HG03097 (cell line): ENCODE measurements at regions not wholly inside any gene's neighbourhood (a gene's known extent, or its start where the extent isn't known, plus 50 kb on each side); places are given as distances from the start of the nearest gene placed in this dataset.
"Not testable (repeated sequence)": the region's sequence is repeated elsewhere in the genome, so short reads cannot be mapped to it uniquely, and the experiment has no call there.

Source experiments
- ATAC-seq: cut with Tn5 transposase; IDR thresholded peaks from one replicate; pipeline ENCODE4 v1.9.1; 2021; ENCODE audit not compliant: unreplicated experiment, low FRiP score

DNA sequence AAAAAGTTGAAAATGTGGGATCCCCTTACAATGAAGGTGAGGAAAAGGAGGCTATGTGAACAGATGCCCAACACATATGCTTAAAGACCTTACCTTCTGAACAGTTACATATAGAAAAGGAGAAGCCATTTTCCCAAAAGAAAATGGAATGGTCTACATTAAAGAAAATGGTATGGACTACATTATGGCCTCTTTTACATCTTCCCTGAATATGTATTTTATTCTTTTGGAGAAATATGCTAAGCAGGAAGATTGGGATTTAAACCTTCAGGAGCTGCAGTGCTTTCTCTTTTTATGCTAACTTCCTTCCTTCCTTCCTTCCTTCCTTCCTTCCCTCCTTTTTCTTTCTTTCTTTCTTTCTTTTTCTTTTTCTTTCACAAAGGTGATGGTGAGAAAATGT is 155.4 kb downstream of the SEC23IP start:
- ATAC-seq: no peak

DNA sequence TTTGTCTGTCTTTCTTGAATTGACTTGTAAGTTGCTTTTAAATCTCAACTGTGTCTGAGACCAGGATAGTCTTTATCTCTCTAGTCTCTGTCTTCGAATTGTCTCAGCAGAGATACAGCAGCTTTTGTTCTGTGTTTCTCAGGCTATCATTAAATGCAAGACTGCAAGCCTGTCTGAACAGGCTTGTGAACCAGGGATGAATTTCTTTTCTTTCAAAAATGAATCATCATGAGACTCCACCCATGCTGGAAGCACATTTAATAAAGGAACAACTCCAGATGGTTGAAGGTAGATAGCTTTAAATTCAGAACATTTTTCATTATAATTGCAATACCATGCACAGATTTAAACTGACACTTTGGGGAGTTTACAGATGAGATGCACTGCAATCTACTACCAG is 155.9 kb downstream of the SEC23IP start:
- ATAC-seq: no peak

- ATAC-seq: no peak
These were observed 159.1 kb downstream of the SEC23IP start for GRCh38 chr10:120051671-120052070.

GRCh38 chr10:120052964-120053702 is 160.6 kb downstream of the SEC23IP start:
- ATAC-seq: no peak

GRCh38 chr10:120059790-120060189 is 167.3 kb downstream of the SEC23IP start:
- not testable (repeated sequence) for ATAC-seq

DNA sequence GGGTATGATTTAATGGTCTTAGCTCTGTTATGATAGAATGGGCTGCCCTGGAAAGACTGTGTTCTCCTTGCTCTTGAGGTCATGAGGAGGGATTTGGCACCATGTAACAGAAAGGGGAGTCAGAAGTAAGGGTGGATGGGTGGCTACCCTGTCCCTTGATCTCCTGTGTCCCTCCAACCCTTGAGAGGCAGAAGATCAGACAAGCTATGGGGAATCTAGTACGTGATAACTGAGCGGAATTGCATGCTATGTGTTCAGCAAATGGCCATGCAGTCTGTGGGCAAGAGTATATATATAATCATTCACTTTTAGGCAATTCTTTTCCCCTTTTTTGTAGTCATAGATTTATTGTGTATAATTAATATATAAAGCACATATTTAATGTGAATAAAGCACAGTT is 174.9 kb downstream of the SEC23IP start:
- no peak for ATAC-seq

DNA sequence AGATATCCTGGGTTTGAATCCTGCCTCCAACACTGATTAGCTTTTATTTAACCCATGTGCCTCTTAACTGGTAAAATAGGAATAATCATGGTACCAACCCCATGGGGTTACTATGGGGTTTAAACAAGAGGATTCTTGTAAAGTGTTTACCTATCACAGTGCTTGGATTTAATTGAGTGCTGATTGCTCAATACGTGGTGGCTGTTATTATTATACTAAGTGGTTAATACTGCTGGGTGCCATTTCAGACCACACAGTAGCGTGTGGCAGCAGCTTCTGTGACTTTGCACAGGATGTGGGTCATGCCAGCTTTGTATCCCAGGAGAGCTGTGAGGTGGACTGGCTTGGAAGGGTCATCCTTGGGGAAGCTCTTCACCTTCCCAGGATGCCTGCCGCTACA is 177.2 kb downstream of the SEC23IP start:
- no peak for ATAC-seq

- no peak for ATAC-seq
These were observed 182.8 kb downstream of the SEC23IP start for GRCh38 chr10:120075349-120075748.

GRCh38 chr10:120076996-120077706 is 184.6 kb downstream of the SEC23IP start:
- no peak for ATAC-seq

DNA sequence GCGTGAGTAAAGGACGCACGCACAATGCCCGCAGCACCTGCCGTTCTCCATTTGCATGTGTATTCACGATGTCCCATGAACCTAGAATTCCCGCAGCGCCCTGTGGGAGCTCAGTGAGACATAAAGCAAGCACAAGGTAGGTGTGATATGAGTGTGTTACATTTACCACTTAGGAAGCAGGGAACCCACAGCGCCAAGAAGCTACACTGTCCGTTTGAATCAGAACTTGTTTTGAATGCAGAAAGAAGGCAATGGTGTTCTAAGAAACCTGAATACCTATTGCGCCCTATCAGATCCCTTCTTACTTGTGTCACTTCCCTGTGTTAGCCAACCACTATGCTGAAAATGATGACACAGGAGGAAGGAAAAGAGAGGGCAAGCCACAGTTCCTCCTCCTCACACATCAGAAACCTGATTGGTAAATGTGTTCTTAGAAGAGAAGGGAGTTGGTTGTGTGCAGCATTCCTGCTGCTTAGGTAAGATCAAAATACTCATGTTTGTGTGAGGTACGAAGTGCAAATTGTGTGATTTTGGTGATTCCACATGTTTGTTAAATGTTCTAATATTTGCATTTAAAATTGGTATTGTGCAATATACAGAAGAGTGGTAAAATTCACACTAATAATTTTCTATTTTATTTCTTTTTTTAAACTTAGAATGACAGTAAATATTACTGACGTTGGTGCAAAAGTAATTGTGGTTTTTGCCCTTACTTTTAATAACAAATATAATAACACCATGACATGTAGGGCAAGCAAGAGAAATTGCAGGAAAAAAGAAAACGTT is 185.4 kb downstream of the SEC23IP start:
- ATAC-seq: no peak

DNA sequence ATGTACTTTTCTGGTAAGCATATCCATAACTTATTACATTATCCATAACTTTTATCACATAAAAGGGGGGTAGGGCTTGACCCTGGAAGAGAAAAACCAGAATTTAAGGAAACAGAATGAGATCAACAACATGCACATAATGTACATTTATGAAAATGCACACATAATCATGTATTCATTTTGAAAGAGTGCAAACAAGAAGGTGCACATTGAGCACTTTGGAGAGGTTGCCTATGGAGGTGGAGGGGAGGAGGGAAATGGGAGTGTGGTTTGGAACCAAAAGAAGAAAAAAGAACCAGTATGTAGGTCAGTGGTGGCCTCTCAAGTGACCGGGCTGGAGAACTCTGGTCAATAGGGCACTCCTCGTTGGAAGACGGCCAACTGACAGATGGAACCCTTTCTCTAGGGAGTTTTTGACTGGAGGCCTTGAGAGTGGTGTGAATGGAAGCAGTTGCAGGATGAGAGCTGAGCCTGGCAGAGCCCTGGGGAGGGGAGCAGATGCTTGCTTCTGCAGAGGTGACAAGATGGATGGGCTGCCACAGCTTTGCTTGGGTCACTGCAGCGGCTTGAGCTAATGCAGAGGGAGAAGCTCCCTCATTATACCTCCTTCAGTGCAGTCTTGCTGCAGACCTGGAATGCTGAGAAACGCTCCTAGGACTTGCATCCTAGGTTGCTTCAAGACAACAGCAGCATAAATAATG is 192.7 kb downstream of the SEC23IP start:
- no peak for ATAC-seq

GRCh38 chr10:120086066-120086465 is 193.5 kb downstream of the SEC23IP start:
- ATAC-seq: no peak

DNA sequence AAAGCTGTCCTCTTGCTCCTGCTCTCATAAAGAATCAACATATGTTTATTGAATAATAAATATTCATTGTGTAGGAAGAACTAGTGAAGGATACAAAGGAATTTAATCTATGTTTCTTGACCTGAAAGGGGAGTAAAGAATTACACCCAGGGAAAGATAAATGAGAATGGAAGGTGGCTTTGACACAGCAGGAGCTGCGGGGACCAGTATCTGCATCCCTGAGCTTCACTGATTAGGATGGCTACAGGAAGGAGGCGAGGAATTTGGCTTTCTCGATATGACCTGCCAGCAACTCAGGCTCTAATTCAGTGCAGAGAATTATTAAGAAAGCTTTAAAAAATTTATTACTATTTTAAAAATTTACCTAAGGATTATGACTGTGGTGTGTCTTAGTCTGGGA is 194.6 kb downstream of the SEC23IP start:
- ATAC-seq: no peak

GRCh38 chr10:120095875-120096274 is 203.3 kb downstream of the SEC23IP start:
- ATAC-seq: no peak

DNA sequence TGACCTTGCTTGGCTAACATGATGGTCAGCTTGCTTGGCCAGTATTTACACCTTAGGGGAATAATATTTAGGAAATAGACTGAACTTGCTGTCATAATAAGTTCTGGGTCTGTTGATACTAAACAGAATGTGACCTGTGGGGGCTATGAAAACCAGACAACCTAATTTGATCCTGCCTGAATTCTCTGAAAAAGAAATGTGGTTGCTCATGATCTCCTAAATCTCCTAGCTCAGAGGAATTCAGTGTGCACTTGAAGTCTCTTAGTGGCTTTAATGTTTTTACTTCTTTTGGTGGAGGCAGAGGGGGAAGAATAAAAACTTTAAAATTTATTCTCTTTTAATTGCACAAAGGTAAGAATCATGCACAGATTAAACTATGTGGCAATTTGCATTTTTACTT is 205.2 kb downstream of the SEC23IP start:
- no peak for ATAC-seq

- ATAC-seq: no peak
These were observed 205.9 kb downstream of the SEC23IP start for GRCh38 chr10:120098232-120098930.

DNA sequence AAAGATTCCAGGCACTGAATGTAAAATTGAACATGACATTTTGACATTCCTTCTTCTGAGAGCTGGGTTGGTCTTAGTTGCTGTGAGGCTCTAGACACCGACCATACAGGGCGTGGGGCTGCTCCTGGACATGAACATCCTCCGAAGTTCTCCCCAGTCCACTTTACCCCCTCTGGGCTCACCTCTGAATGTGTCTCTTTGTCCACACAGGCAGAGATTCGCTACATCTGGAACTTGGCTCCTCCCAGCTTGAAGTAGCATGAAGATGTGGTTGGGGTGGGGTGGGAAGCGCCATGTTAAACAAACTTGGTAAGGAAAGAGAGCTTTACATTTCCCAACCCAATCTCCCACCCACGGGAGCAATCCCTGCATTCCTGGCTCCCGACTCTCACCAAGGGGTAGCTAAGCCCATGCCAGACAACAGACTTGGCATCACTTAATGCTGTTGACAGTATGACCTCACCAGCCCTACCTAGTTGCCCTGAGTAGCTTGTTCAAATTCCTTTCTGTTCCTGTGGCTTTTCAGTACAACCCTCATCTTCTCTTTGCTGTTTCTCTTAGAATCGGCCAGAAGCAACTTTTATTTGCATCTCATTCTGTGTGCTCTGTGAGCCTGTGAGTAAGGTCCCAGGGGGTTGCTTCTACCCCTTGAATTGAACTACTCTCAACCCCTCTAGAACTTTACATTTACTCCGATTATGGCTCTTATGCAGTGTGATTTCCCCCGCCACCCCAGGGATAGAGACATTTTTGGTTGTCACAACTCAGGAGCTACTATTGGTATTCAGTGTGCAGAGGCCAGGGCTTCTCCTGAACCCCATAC is 211.4 kb downstream of the SEC23IP start:
- ATAC-seq: no peak

DNA sequence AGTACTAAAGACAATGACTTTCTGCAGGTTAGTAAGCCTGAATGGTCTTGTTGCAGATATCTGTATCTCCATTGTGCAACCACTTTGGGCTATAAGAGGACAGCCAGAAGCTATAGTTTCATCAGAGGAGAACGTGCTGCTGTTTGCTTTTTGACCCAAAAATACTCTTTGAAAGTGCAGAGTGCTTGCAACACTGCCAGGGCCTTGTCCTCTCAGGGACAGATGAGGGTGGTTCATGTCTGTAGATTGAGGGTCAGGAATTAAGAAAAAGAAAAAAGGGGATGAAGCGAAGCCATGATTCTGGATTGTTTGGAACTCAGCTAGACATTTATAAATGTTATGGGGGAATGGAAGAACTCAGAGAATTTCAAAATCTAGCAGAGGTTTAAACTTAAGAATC is 212.5 kb downstream of the SEC23IP start:
- no peak for ATAC-seq

- ATAC-seq: no peak
These were observed 213.0 kb downstream of the SEC23IP start for GRCh38 chr10:120105492-120105891.
